GM12874 (cell line): ENCODE measurements at regions not wholly inside any gene's neighbourhood (a gene's known extent, or its start where the extent isn't known, plus 50 kb on each side); places are given as distances from the start of the nearest gene placed in this dataset.

Source experiments
- TF ChIP-seq, protein P1 (sequence below): IDR thresholded peaks from 2 replicates; pipeline ENCODE4 v1.5.1; 2011; ENCODE audit warnings: low read depth, mild to moderate bottlenecking, control low read depth, low read length, moderate library complexity; ENCODE audit not compliant: insufficient read depth

DNA sequence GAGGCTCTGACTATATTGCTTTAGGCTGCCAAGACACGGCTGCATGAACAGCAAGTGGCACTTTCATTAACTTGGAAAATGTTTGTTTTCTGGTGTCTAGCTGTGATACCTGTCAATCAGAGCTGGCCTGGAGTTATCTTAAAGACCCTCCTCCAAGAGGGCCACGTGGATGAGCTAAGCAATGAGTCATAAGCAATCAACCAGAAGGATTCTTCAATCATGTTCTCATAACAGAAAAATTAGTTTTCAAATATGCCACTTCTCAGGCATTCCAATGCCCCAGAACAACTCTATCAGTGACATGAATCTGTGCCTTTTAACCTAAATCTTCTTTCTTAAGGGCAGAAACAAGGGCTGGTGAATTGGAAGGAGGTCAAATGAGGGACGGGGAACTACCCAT, 283.0 kb downstream of the HTR1B start:
- TF ChIP-seq, protein P1, sequence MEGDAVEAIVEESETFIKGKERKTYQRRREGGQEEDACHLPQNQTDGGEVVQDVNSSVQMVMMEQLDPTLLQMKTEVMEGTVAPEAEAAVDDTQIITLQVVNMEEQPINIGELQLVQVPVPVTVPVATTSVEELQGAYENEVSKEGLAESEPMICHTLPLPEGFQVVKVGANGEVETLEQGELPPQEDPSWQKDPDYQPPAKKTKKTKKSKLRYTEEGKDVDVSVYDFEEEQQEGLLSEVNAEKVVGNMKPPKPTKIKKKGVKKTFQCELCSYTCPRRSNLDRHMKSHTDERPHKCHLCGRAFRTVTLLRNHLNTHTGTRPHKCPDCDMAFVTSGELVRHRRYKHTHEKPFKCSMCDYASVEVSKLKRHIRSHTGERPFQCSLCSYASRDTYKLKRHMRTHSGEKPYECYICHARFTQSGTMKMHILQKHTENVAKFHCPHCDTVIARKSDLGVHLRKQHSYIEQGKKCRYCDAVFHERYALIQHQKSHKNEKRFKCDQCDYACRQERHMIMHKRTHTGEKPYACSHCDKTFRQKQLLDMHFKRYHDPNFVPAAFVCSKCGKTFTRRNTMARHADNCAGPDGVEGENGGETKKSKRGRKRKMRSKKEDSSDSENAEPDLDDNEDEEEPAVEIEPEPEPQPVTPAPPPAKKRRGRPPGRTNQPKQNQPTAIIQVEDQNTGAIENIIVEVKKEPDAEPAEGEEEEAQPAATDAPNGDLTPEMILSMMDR: no peak

DNA sequence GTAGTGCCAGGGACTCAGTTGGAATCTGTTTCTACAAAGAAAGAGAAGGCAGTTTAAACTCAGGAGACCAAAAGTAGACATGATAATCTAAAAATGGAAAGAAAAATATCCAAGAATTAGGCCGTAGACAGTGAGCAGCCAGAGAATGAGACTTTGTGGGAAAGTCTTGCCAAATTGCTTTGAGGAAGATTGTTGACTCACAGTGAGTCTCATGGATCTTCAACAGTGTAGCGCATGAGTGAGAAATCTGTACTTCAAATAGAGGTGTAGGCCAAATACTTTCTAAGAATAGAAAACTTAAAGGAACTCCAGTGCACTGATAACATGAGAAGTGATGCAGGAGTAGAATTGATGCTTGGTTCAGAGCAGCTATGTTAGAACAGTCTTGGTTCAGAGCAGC, 284.5 kb downstream of the HTR1B start:
- TF ChIP-seq, protein P1: no peak

GRCh38 chr6:77177470-77177869, 285.8 kb downstream of the HTR1B start:
- TF ChIP-seq, protein P1: no peak

- TF ChIP-seq, protein P1: peak; percentile 32; the same call in 1 of the 2 replicates
Measured at GRCh38 chr6:77173472-77174074, 289.7 kb downstream of the HTR1B start.

- TF ChIP-seq, protein P1: no peak
Measured at GRCh38 chr6:77172578-77172977, 290.7 kb downstream of the HTR1B start.

GRCh38 chr6:77159730-77160129, 303.6 kb downstream of the HTR1B start:
- TF ChIP-seq, protein P1: no peak

GRCh38 chr6:77151241-77151640, 312.1 kb downstream of the HTR1B start:
- TF ChIP-seq, protein P1: no peak
